ENCODE measurements at regions not wholly inside any gene's neighbourhood (a gene's known extent, or its start where the extent isn't known, plus 50 kb on each side); places are given as distances from the start of the nearest gene placed in this dataset.
A peak's percentile ranks its signal among the peaks of the same experiment; 100 is the strongest.

- Mint-ChIP-seq H3K36me3 (ENCODE audit: low read depth) (no peaks in the 10 kb centered on the region), H3K27ac (no peak overlapping the region), H3K4me3 (no peak overlapping the region), H3K27me3 (ENCODE audit: low read depth) (no peaks in the 10 kb centered on the region), H3K4me1 (ENCODE audit: low read depth) (no peaks in the 10 kb centered on the region), H3K9me3 (no peaks in the 10 kb centered on the region)
- intact Hi-C loops (cut with micrococcal nuclease) = loop anchor here (2.0 kb wide), 1 partner anchor 265 kb away; no protein-coding TSS in a partner anchor
- CTCF ChIA-PET = no interaction called here
- DNase-seq = no peak
Observed at GRCh38 chr4:148999924-149000323, 557.7 kb upstream of the NR3C2 start.

- Mint-ChIP-seq H3K36me3 (ENCODE audit: low read depth) (no peaks in the 10 kb centered on the region), H3K9me3 (no peaks in the 10 kb centered on the region), H3K27ac (no peak overlapping the region), H3K4me3 (no peak overlapping the region), H3K27me3 (ENCODE audit: low read depth) (no peaks in the 10 kb centered on the region), H3K4me1 (ENCODE audit: low read depth) (no peaks in the 10 kb centered on the region)
- CTCF ChIA-PET = no interaction called here
- peak; percentile 13 for DNase-seq
- intact Hi-C loops (cut with micrococcal nuclease) = loop anchor here (2.0 kb wide), 1 partner anchor 266 kb away; no protein-coding TSS in a partner anchor
Observed at GRCh38 chr4:148998719-148999118, 556.5 kb upstream of the NR3C2 start.

GRCh38 chr4:148986951-148987350 lies 544.7 kb upstream of the NR3C2 start:
- peaks cover 3% of the 10 kb centered on the region for H3K27me3 Mint-ChIP-seq (ENCODE audit: low read depth)
- H3K27ac Mint-ChIP-seq = no peak overlapping the region
- H3K4me1 Mint-ChIP-seq (ENCODE audit: low read depth) = no peaks in the 10 kb centered on the region
- peaks cover 6% of the 10 kb centered on the region for H3K9me3 Mint-ChIP-seq
- no peak overlapping the region for H3K4me3 Mint-ChIP-seq
- CTCF ChIA-PET = no interaction called here
- intact Hi-C loops (cut with micrococcal nuclease) = no loop called here
- DNase-seq = no peak
- no peaks in the 10 kb centered on the region for H3K36me3 Mint-ChIP-seq (ENCODE audit: low read depth)

- no peaks in the 10 kb centered on the region for H3K4me1 Mint-ChIP-seq (ENCODE audit: low read depth)
- no peaks in the 10 kb centered on the region for H3K27me3 Mint-ChIP-seq (ENCODE audit: low read depth)
- CTCF ChIA-PET = no interaction called here
- no peak overlapping the region for H3K4me3 Mint-ChIP-seq
- H3K27ac Mint-ChIP-seq = no peak overlapping the region
- no peak for DNase-seq
- H3K36me3 Mint-ChIP-seq (ENCODE audit: low read depth) = no peaks in the 10 kb centered on the region
- intact Hi-C loops (cut with micrococcal nuclease) = no loop called here
- peaks cover 6% of the 10 kb centered on the region for H3K9me3 Mint-ChIP-seq
Observed at GRCh38 chr4:148984951-148985350, 542.7 kb upstream of the NR3C2 start.

- intact Hi-C loops (cut with micrococcal nuclease) = no loop called here
- DNase-seq = no peak
- Mint-ChIP-seq H3K27me3 (ENCODE audit: low read depth) (no peaks in the 10 kb centered on the region), H3K27ac (no peak overlapping the region), H3K36me3 (ENCODE audit: low read depth) (peaks cover 2% of the 10 kb centered on the region), H3K4me1 (ENCODE audit: low read depth) (no peaks in the 10 kb centered on the region), H3K4me3 (no peak overlapping the region), H3K9me3 (peaks cover 6% of the 10 kb centered on the region)
- CTCF ChIA-PET = no interaction called here
Observed at GRCh38 chr4:148982200-148982599, 540.0 kb upstream of the NR3C2 start.

- Mint-ChIP-seq H3K4me1 (ENCODE audit: low read depth) (no peaks in the 10 kb centered on the region), H3K27ac (no peak overlapping the region), H3K36me3 (ENCODE audit: low read depth) (peaks cover 2% of the 10 kb centered on the region), H3K9me3 (peaks cover 2% of the 10 kb centered on the region), H3K4me3 (no peak overlapping the region), H3K27me3 (ENCODE audit: low read depth) (no peaks in the 10 kb centered on the region)
- CTCF ChIA-PET = no interaction called here
- DNase-seq = no peak
- intact Hi-C loops (cut with micrococcal nuclease) = no loop called here
Observed at GRCh38 chr4:148980782-148981480, 538.7 kb upstream of the NR3C2 start.

- DNase-seq = no peak
- CTCF ChIA-PET = no interaction called here
- Mint-ChIP-seq H3K4me3 (no peak overlapping the region), H3K27me3 (ENCODE audit: low read depth) (no peaks in the 10 kb centered on the region), H3K27ac (no peak overlapping the region), H3K4me1 (ENCODE audit: low read depth) (no peaks in the 10 kb centered on the region), H3K36me3 (ENCODE audit: low read depth) (peaks cover 2% of the 10 kb centered on the region), H3K9me3 (no peaks in the 10 kb centered on the region)
- intact Hi-C loops (cut with micrococcal nuclease) = no loop called here
Observed at GRCh38 chr4:148978301-148978700, 536.1 kb upstream of the NR3C2 start.

- intact Hi-C loops (cut with micrococcal nuclease) = no loop called here
- no peaks in the 10 kb centered on the region for H3K4me1 Mint-ChIP-seq (ENCODE audit: low read depth)
- H3K27me3 Mint-ChIP-seq (ENCODE audit: low read depth) = no peaks in the 10 kb centered on the region
- no peak overlapping the region for H3K4me3 Mint-ChIP-seq
- H3K9me3 Mint-ChIP-seq = no peaks in the 10 kb centered on the region
- H3K36me3 Mint-ChIP-seq (ENCODE audit: low read depth) = peaks cover 2% of the 10 kb centered on the region
- H3K27ac Mint-ChIP-seq = no peak overlapping the region
- no peak for DNase-seq
- CTCF ChIA-PET = no interaction called here
Observed at GRCh38 chr4:148975464-148975863, 533.2 kb upstream of the NR3C2 start.

GRCh38 chr4:148965080-148965479 lies 522.9 kb upstream of the NR3C2 start:
- CTCF ChIA-PET = no interaction called here
- intact Hi-C loops (cut with micrococcal nuclease) = no loop called here
- Mint-ChIP-seq H3K9me3 (no peaks in the 10 kb centered on the region), H3K27ac (no peak overlapping the region), H3K4me3 (no peak overlapping the region), H3K36me3 (ENCODE audit: low read depth) (no peaks in the 10 kb centered on the region), H3K27me3 (ENCODE audit: low read depth) (peaks cover 2% of the 10 kb centered on the region), H3K4me1 (ENCODE audit: low read depth) (no peaks in the 10 kb centered on the region)
- DNase-seq = no peak

- Mint-ChIP-seq H3K27me3 (ENCODE audit: low read depth) (peaks cover 2% of the 10 kb centered on the region), H3K4me3 (no peak overlapping the region), H3K9me3 (no peaks in the 10 kb centered on the region), H3K27ac (no peak overlapping the region), H3K36me3 (ENCODE audit: low read depth) (no peaks in the 10 kb centered on the region), H3K4me1 (ENCODE audit: low read depth) (no peaks in the 10 kb centered on the region)
- intact Hi-C loops (cut with micrococcal nuclease) = no loop called here
- no peak for DNase-seq
- CTCF ChIA-PET = no interaction called here
Observed at GRCh38 chr4:148964456-148964855, 522.2 kb upstream of the NR3C2 start.

GRCh38 chr4:148962539-148963290 lies 520.5 kb upstream of the NR3C2 start:
- Mint-ChIP-seq H3K27me3 (ENCODE audit: low read depth) (peaks cover 2% of the 10 kb centered on the region), H3K27ac (no peak overlapping the region), H3K4me3 (no peak overlapping the region), H3K4me1 (ENCODE audit: low read depth) (no peaks in the 10 kb centered on the region), H3K36me3 (ENCODE audit: low read depth) (no peaks in the 10 kb centered on the region), H3K9me3 (no peaks in the 10 kb centered on the region)
- CTCF ChIA-PET = no interaction called here
- intact Hi-C loops (cut with micrococcal nuclease) = no loop called here
- DNase-seq = no peak

- intact Hi-C loops (cut with micrococcal nuclease) = no loop called here
- Mint-ChIP-seq H3K27ac (no peak overlapping the region), H3K9me3 (no peaks in the 10 kb centered on the region), H3K27me3 (ENCODE audit: low read depth) (peaks cover 2% of the 10 kb centered on the region), H3K4me1 (ENCODE audit: low read depth) (no peaks in the 10 kb centered on the region), H3K4me3 (no peak overlapping the region), H3K36me3 (ENCODE audit: low read depth) (no peaks in the 10 kb centered on the region)
- CTCF ChIA-PET = no interaction called here
- DNase-seq = no peak
Observed at GRCh38 chr4:148961526-148961925, 519.3 kb upstream of the NR3C2 start.

- Mint-ChIP-seq H3K36me3 (ENCODE audit: low read depth) (no peaks in the 10 kb centered on the region), H3K9me3 (no peaks in the 10 kb centered on the region), H3K27ac (no peak overlapping the region), H3K27me3 (ENCODE audit: low read depth) (peaks cover 2% of the 10 kb centered on the region), H3K4me1 (ENCODE audit: low read depth) (no peaks in the 10 kb centered on the region), H3K4me3 (no peak overlapping the region)
- CTCF ChIA-PET = no interaction called here
- intact Hi-C loops (cut with micrococcal nuclease) = no loop called here
- no peak for DNase-seq
Observed at GRCh38 chr4:148958317-148958716, 516.1 kb upstream of the NR3C2 start.
